GM18861 (cell line): ENCODE measurements at regions not wholly inside any gene's neighbourhood (a gene's known extent, or its start where the extent isn't known, plus 50 kb on each side); places are given as distances from the start of the nearest gene placed in this dataset.
"Not testable (repeated sequence)": the region's sequence is repeated elsewhere in the genome, so short reads cannot be mapped to it uniquely, and the experiment has no call there.

Experiments
- ATAC-seq: cut with Tn5 transposase; IDR thresholded peaks from one replicate; pipeline ENCODE4 v1.9.1; 2021; ENCODE audit not compliant: unreplicated experiment

GRCh38 chr14:38044710-38045109, 163.0 kb upstream of the SSTR1 start:
- ATAC-seq = no peak

- no peak for ATAC-seq
Observed at GRCh38 chr14:38045461-38045860, 162.2 kb upstream of the SSTR1 start.

GRCh38 chr14:38046160-38046559, 161.5 kb upstream of the SSTR1 start:
- ATAC-seq = no peak

- no peak for ATAC-seq
Observed at GRCh38 chr14:38047195-38047902, 160.4 kb upstream of the SSTR1 start.

GRCh38 chr14:38053666-38054065, 154.0 kb upstream of the SSTR1 start:
- ATAC-seq = no peak

- ATAC-seq = no peak
Observed at GRCh38 chr14:38056270-38056669, 151.4 kb upstream of the SSTR1 start.

GRCh38 chr14:38062223-38062622, 145.5 kb upstream of the SSTR1 start:
- ATAC-seq = not testable (repeated sequence)

GRCh38 chr14:38063711-38064320, 143.9 kb upstream of the SSTR1 start:
- no peak for ATAC-seq

- ATAC-seq = no peak
Observed at GRCh38 chr14:38065106-38065762, 142.5 kb upstream of the SSTR1 start.

- ATAC-seq = no peak
Observed at GRCh38 chr14:38070061-38070588, 137.6 kb upstream of the SSTR1 start.

GRCh38 chr14:38073641-38074040, 134.1 kb upstream of the SSTR1 start:
- ATAC-seq = no peak

- no peak for ATAC-seq
Observed at GRCh38 chr14:38074081-38074480, 133.6 kb upstream of the SSTR1 start.

GRCh38 chr14:38074754-38075153, 132.9 kb upstream of the SSTR1 start:
- ATAC-seq = no peak

- no peak for ATAC-seq
Observed at GRCh38 chr14:38078393-38078792, 129.3 kb upstream of the SSTR1 start.

GRCh38 chr14:38079268-38079667, 128.4 kb upstream of the SSTR1 start:
- peak; percentile 68 for ATAC-seq

GRCh38 chr14:38079886-38080285, 127.8 kb upstream of the SSTR1 start:
- no peak for ATAC-seq

GRCh38 chr14:38080696-38081095, 127.0 kb upstream of the SSTR1 start:
- ATAC-seq = no peak

GRCh38 chr14:38083039-38083438, 124.7 kb upstream of the SSTR1 start:
- ATAC-seq = no peak

- ATAC-seq = no peak
Observed at GRCh38 chr14:38089123-38089522, 118.6 kb upstream of the SSTR1 start.

- ATAC-seq = no peak
Observed at GRCh38 chr14:38090506-38090905, 117.2 kb upstream of the SSTR1 start.

- ATAC-seq = no peak
Observed at GRCh38 chr14:38098074-38098836, 109.4 kb upstream of the SSTR1 start.
